Activated CD8-positive, alpha-beta T cell treated with anti-CD3 and anti-CD28 coated beads for 36 hours (primary cell): ENCODE measurements at regions not wholly inside any gene's neighbourhood (a gene's known extent, or its start where the extent isn't known, plus 50 kb on each side); places are given as distances from the start of the nearest gene placed in this dataset.
"Not testable (repeated sequence)": the region's sequence is repeated elsewhere in the genome, so short reads cannot be mapped to it uniquely, and the experiment has no call there.

Source experiments
- ATAC-seq: fragments of 200-7000 bp; cut with Tn5 transposase; one replicate; pipeline ENCODE4 v1.10.0; 2021; ENCODE audit warnings: mild to moderate bottlenecking, moderate library complexity
- CTCF ChIA-PET: fragments of 350-600 bp; sonication (Branson Sonifier 250); formaldehyde crosslinking; loops from one replicate; lab custom pipeline; 2021; ENCODE audit warnings: antibody characterized with exemption; lab: Charles Lee
- POLR2A ChIA-PET: fragments of 350-600 bp; sonication (Branson Sonifier 250); formaldehyde crosslinking; loops from one replicate; lab custom pipeline; 2021; ENCODE audit warnings: antibody characterized with exemption; lab: Charles Lee
- DNase-seq: peaks from one replicate; pipeline ENCODE4 v3.0.0-alpha.2; 2020
- H3K27ac Mint-ChIP-seq: one replicate; pipeline ENCODE4 v1.8.0; 2021; ENCODE audit warnings: mild to moderate bottlenecking, mixed read lengths
- H3K27me3 Mint-ChIP-seq: one replicate; pipeline ENCODE4 v1.8.0; 2021; ENCODE audit warnings: mixed read lengths
- H3K36me3 Mint-ChIP-seq: one replicate; pipeline ENCODE4 v1.8.0; 2021; ENCODE audit warnings: low read depth, mixed read lengths
- H3K4me1 Mint-ChIP-seq: one replicate; pipeline ENCODE4 v1.8.0; 2021; ENCODE audit warnings: low read depth, mixed read lengths
- H3K4me3 Mint-ChIP-seq: one replicate; pipeline ENCODE4 v1.8.0; 2021; ENCODE audit warnings: mild to moderate bottlenecking, moderate library complexity, mixed read lengths
- H3K9me3 Mint-ChIP-seq: one replicate; pipeline ENCODE4 v1.8.0; 2021; ENCODE audit warnings: mixed read lengths
- CTCF ChIP-seq: fragments of 200-600 bp; IDR thresholded peaks from one replicate; pipeline ENCODE4 v1.8.0; 2022; ENCODE audit warnings: antibody characterized with exemption, mild to moderate bottlenecking
- intact Hi-C: fragments of 100-400 bp; cut with micrococcal nuclease; formaldehyde crosslinking; loops from one replicate; pipeline ENCODE4 v1.10.0; 2022

GRCh38 chr16:66087308-66087707, 279.2 kb upstream of the CDH5 start:
- H3K36me3 Mint-ChIP-seq: no peaks in the 10 kb centered on the region
- DNase-seq: no peak
- no peak overlapping the region for H3K4me3 Mint-ChIP-seq
- no peaks in the 10 kb centered on the region for H3K27me3 Mint-ChIP-seq
- ChIA-PET CTCF (no interaction called here), POLR2A (no interaction called here)
- no peak for ATAC-seq
- H3K27ac Mint-ChIP-seq: no peak overlapping the region
- H3K9me3 Mint-ChIP-seq: no peaks in the 10 kb centered on the region
- no peaks in the 10 kb centered on the region for H3K4me1 Mint-ChIP-seq
- TF ChIP-seq CTCF: no peak
- intact Hi-C loops: no loop called here

- TF ChIP-seq CTCF: no peak
- no peaks in the 10 kb centered on the region for H3K9me3 Mint-ChIP-seq
- H3K4me3 Mint-ChIP-seq: no peak overlapping the region
- no peak overlapping the region for H3K27ac Mint-ChIP-seq
- ChIA-PET CTCF (no interaction called here), POLR2A (no interaction called here)
- no peaks in the 10 kb centered on the region for H3K27me3 Mint-ChIP-seq
- no peaks in the 10 kb centered on the region for H3K36me3 Mint-ChIP-seq
- no peaks in the 10 kb centered on the region for H3K4me1 Mint-ChIP-seq
- no peak for DNase-seq
- no peak for ATAC-seq
- intact Hi-C loops: no loop called here
Measured at GRCh38 chr16:66085651-66086050, 280.8 kb upstream of the CDH5 start.

GRCh38 chr16:66084731-66085130, 281.8 kb upstream of the CDH5 start:
- H3K36me3 Mint-ChIP-seq, H3K9me3 Mint-ChIP-seq, ATAC-seq, H3K27me3 Mint-ChIP-seq, H3K27ac Mint-ChIP-seq, DNase-seq, CTCF ChIA-PET, intact Hi-C loops, H3K4me1 Mint-ChIP-seq, H3K4me3 Mint-ChIP-seq, POLR2A ChIA-PET: not testable (repeated sequence)

- Mint-ChIP-seq H3K9me3 (no peaks in the 10 kb centered on the region), H3K4me1 (no peaks in the 10 kb centered on the region), H3K4me3 (no peak overlapping the region), H3K36me3 (no peaks in the 10 kb centered on the region), H3K27me3 (no peaks in the 10 kb centered on the region), H3K27ac (no peak overlapping the region)
- CTCF ChIA-PET: no interaction called here
- POLR2A ChIA-PET: no interaction called here
- ATAC-seq: no peak
- intact Hi-C loops: no loop called here
- DNase-seq: no peak
- TF ChIP-seq CTCF: no peak
Measured at GRCh38 chr16:66084306-66084705, 282.2 kb upstream of the CDH5 start.

- TF ChIP-seq CTCF: no peak
- no peak for ATAC-seq
- H3K4me1 Mint-ChIP-seq: no peaks in the 10 kb centered on the region
- peaks cover 7% of the 10 kb centered on the region for H3K27me3 Mint-ChIP-seq
- H3K27ac Mint-ChIP-seq: no peak overlapping the region
- H3K9me3 Mint-ChIP-seq: no peaks in the 10 kb centered on the region
- DNase-seq: no peak
- ChIA-PET POLR2A (no interaction called here), CTCF (no interaction called here)
- no peak overlapping the region for H3K4me3 Mint-ChIP-seq
- no peaks in the 10 kb centered on the region for H3K36me3 Mint-ChIP-seq
- intact Hi-C loops: no loop called here
Measured at GRCh38 chr16:66083171-66083570, 283.3 kb upstream of the CDH5 start.

GRCh38 chr16:66082424-66082823, 284.1 kb upstream of the CDH5 start:
- Mint-ChIP-seq H3K27ac (no peak overlapping the region), H3K4me3 (no peak overlapping the region), H3K36me3 (no peaks in the 10 kb centered on the region), H3K27me3 (peaks cover 8% of the 10 kb centered on the region), H3K4me1 (no peaks in the 10 kb centered on the region), H3K9me3 (no peaks in the 10 kb centered on the region)
- ATAC-seq: no peak
- intact Hi-C loops: no loop called here
- CTCF ChIA-PET: no interaction called here
- POLR2A ChIA-PET: no interaction called here
- DNase-seq: no peak
- no peak for TF ChIP-seq CTCF
